Stimulated activated CD4-positive, alpha-beta T cell treated with anti-CD3 and anti-CD28 coated beads, Interleukin-12 subunit alpha, Interleukin-12 subunit beta, amount 100 ng/mL, for 24 hours (primary cell): ENCODE measurements at regions not wholly inside any gene's neighbourhood (a gene's known extent, or its start where the extent isn't known, plus 50 kb on each side); places are given as distances from the start of the nearest gene placed in this dataset.
"Not testable (repeated sequence)": the region's sequence is repeated elsewhere in the genome, so short reads cannot be mapped to it uniquely, and the experiment has no call there.

Source experiments
- DNase-seq, 2 experiments: peaks; one replicate each; pipeline ENCODE4 v3.0.0-alpha.2; 2020; ENCODE audit warnings: low read depth in 2 of 2

GRCh38 chr7:121497545-121497944, 101.4 kb upstream of the FAM3C start:
- DNase-seq, result not testable (repeated sequence)

- no peak for DNase-seq
These were observed 98.4 kb upstream of the FAM3C start for GRCh38 chr7:121494516-121494915.

GRCh38 chr7:121493553-121493952, 97.4 kb upstream of the FAM3C start:
- DNase-seq, result no peak

- no peak for DNase-seq
These were observed 94.2 kb upstream of the FAM3C start for GRCh38 chr7:121490309-121490708.

- DNase-seq, result no peak
These were observed 93.3 kb upstream of the FAM3C start for GRCh38 chr7:121489440-121489839.

GRCh38 chr7:121488111-121488650, 92.1 kb upstream of the FAM3C start:
- no peak for DNase-seq

GRCh38 chr7:121486590-121486989, 90.5 kb upstream of the FAM3C start:
- no peak for DNase-seq

- DNase-seq, result no peak
These were observed 89.5 kb upstream of the FAM3C start for GRCh38 chr7:121485467-121486243.

GRCh38 chr7:121484089-121484763, 88.1 kb upstream of the FAM3C start:
- no peak for DNase-seq

- no peak for DNase-seq
These were observed 84.6 kb upstream of the FAM3C start for GRCh38 chr7:121480566-121481335.

- no peak for DNase-seq
These were observed 84.0 kb upstream of the FAM3C start for GRCh38 chr7:121480058-121480457.

- no peak for DNase-seq
These were observed 83.4 kb upstream of the FAM3C start for GRCh38 chr7:121479466-121479865.

GRCh38 chr7:121475806-121476205, 79.7 kb upstream of the FAM3C start:
- DNase-seq, result no peak

GRCh38 chr7:121474301-121474673, 78.2 kb upstream of the FAM3C start:
- no peak for DNase-seq

- no peak for DNase-seq
These were observed 77.7 kb upstream of the FAM3C start for GRCh38 chr7:121473645-121474300.

- no peak for DNase-seq
These were observed 70.3 kb upstream of the FAM3C start for GRCh38 chr7:121466455-121466854.

GRCh38 chr7:121459148-121459547, 63.0 kb upstream of the FAM3C start:
- no peak for DNase-seq

GRCh38 chr7:121456785-121457359, 60.8 kb upstream of the FAM3C start:
- DNase-seq, result no peak

GRCh38 chr7:121456015-121456414, 59.9 kb upstream of the FAM3C start:
- no peak for DNase-seq

- no peak for DNase-seq
These were observed 56.3 kb upstream of the FAM3C start for GRCh38 chr7:121452389-121452788.

GRCh38 chr7:121451367-121452094, 55.4 kb upstream of the FAM3C start:
- no peak for DNase-seq
